NCI-H774 (cell line): ENCODE measurements at regions not wholly inside any gene's neighbourhood (a gene's known extent, or its start where the extent isn't known, plus 50 kb on each side); places are given as distances from the start of the nearest gene placed in this dataset.

Source experiments
- DNase-seq: peaks from one replicate; lab custom pipeline; 2025; lab: John Stamatoyannopoulos, UW

DNA sequence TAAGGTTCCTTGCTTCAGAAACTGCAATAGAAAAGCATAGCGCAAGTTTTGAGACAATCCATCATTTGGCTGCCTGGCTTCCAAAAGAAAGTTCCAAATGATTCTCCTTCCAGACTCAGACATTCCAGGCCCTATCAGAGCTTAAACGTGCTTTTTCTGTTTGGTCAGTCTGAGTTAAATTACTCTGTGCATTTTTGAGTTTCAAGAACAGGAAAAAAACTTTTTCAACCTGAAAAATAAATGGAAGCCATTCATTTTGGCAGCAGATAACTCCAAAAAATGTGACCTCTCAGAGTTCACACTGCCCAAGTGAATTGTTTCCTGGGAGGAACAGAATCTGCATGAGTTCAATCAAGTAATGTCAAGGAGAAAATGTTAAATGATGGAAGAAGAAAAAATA, 354.2 kb downstream of the CXCL12 start:
- no peak for DNase-seq

GRCh38 chr10:44030132-44030531, 354.8 kb downstream of the CXCL12 start:
- no peak for DNase-seq

- no peak for DNase-seq
These were observed 356.3 kb downstream of the CXCL12 start for GRCh38 chr10:44028384-44029137.

DNA sequence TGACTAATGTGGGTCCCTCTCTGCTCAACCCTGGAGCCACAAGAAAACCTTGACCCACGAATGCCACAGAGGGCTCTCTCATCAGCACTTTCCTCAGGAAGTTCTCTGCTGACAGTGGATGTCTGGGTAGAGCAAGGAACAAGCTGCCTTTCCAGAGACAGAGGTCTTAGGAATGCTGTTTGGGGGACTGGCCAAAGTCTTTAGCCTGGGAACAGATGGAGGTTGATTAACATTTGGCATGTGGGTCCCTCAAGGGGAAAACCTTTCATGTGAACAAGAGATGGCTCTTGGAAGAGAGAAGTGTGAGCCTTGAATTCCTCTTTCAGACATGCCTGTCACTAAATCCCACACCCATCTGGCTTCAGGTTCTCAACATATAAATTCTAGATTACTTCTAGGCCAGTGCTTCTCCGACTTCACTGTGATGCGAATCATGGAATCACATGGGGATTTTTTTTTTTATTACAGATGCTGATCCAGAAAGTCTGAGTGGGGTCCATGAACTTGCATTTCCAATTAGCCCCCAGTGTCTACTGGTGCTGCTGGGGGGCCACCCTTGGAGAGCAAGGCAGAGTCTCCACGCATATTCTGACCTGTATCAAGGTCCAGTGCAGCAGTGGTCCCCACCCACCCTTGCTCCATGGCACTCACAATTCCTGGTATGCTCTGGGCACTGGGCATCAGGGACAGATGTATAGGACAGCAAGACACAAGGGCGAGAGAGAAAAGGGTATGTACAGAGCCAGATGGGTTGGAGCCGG, 360.4 kb downstream of the CXCL12 start:
- no peak for DNase-seq

GRCh38 chr10:44023517-44023916, 361.4 kb downstream of the CXCL12 start:
- DNase-seq: no peak

DNA sequence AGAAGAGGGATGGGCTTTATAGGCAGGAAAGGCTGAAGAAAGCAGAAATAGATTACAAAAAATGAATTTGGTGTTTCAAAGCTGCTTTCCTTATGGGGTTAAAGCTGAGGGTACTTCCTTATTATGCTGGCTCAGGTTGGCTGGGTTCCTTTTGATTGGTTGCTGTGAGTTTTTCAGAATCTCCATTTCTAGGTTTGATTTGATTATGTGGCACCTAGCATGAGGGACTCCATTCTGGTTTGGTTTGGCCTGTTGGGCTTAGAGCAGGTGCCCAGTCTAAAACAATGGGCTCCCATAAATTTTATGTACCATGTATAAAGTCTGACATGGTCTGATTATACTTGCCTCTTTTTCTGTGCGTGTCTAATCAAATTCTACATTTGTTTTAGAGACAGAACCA, 362.7 kb downstream of the CXCL12 start:
- no peak for DNase-seq

GRCh38 chr10:44020322-44021111, 364.4 kb downstream of the CXCL12 start:
- DNase-seq: no peak

GRCh38 chr10:44017483-44018145, 367.3 kb downstream of the CXCL12 start:
- no peak for DNase-seq

DNA sequence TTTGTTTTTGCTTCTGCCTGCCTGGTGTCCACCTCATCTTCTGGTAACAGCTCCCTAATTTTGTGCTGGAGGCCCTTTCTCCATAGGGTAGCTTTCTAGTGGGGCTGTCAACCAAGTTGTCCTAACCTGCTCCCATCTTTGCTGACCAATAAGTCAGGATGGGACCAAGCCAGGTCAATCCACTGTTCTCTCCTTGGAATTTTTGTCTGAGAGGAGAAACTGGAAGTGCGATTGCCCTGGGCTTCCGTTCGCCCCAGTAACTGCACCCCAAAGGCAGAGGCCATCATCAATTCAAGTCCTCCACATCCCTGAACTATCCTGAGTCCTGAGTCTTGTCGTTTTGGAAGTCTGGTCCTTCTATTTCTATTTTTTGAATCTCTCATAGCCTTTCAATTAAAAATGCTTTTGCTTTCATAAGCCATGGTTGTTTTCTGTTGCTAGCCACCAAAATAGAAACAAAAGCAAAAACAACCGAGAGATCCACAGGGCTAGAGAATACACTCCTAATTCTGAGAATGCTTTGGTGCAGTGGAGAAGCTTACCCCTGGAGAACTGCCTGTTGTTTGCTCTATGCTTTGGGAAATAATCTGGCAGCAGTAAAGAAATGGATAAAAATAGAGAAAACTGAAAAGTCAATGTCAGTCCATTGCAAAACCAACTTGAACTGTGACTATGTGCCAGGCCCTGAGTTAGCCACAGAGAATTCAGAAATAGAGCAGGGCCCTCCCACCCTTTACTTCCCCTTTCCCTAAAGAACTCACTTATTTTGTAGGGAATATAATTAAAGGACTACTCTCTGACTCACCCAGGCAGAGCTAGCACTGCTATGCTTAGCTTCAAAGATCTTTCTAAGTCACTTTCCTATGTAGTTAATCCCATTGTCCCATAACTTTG, 368.1 kb downstream of the CXCL12 start:
- DNase-seq: no peak

- DNase-seq: no peak
These were observed 367.2 kb upstream of the ZNF32 start for GRCh38 chr10:44015702-44016500.

- DNase-seq: no peak
These were observed 366.1 kb upstream of the ZNF32 start for GRCh38 chr10:44014644-44015250.

- DNase-seq: no peak
These were observed 365.3 kb upstream of the ZNF32 start for GRCh38 chr10:44013981-44014380.

DNA sequence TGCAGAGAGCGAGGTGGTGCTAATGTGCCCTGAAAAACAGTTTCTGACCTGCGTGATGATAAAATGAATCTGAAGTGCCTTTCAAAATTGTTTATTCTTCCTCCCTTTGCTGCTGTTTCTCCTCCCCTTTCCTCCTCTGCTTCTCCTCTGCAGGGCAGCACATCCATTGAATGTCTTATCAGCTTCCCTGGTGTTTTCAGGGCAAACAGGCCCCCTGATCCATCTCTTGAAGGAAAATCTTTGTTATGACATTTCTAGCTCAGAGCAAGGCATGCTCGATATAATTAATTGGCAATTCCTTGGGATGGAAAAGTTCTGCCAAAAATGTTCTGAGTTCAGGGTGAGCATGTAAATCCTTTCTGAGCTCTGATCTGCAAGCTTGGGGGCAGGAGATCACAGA, 364.2 kb upstream of the ZNF32 start:
- DNase-seq: no peak

GRCh38 chr10:44011603-44011981, 362.9 kb upstream of the ZNF32 start:
- no peak for DNase-seq

- DNase-seq: no peak
These were observed 362.4 kb upstream of the ZNF32 start for GRCh38 chr10:44010873-44011602.

DNA sequence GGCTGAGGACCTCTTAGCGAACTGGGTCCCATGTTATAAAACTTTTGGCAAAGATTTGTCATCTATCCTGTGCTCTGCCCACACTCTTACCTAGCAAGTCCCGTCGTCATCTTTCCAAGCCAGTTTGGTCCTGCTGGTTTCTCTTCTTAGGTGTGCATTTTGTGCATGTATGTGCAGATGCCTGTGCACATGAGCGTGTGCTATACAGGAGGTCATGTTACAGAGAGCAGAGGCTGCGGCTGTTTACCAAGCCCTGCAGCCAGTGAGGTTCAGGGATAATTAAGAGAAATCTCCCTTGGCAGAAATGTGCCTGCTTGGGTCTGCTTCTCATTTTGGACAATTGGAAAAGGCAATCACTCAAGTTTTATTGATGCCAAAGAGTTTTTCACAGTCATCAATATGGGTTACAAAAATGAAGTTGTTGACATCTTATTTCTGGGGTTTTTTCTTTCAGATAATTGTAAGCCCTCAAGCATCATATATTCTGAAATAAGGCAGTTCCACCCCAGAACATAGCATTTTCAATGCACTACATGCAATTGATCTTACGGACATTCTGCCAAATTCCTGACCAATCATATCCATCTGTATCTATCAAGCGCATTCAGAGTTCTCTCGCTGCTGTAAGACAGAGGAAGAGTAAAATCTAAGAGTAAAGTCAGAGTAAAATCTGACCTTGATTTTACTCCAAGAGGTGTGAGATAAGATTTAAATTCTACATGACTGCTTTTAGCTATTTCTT, 361.4 kb upstream of the ZNF32 start:
- DNase-seq: no peak

DNA sequence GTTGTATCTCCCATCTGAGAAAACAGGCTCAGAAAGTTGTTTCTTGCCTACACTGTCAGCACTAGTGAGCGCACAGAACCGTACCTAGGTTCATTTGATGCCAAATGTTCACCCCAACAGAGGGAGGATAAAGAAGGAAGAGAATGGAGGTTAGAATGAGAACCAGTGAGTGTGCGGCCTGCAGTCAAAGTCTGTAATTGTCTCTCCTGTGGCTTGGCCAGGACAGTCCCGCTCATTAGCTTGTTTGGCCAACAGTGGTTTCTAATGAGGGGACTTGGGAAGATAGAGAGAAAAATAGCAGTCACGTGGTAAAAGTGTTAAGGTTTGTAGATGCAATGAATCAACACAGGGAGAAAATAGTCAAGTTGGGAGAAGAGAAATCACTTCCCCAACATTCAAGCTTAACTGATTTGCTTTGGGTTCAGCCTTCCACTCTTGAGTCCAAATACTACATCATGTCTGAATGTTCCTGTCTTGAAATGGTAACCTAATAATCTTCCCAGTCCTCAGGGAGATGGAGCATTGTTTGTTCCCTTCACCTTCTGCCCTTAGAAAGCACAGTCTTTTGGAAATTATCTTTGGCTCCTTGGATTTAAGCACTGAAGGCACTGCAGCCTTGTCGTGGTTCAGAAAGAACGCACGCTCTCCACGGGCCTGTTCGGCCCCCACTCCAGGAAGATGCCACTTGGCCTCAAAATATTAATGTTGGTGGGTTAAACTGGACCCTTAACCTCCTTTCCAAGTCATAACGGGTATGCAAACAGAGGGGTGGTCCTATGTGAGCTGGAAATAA, 360.4 kb upstream of the ZNF32 start:
- DNase-seq: no peak
